ENCODE measurements at regions not wholly inside any gene's neighbourhood (a gene's known extent, or its start where the extent isn't known, plus 50 kb on each side); places are given as distances from the start of the nearest gene placed in this dataset.

DNA sequence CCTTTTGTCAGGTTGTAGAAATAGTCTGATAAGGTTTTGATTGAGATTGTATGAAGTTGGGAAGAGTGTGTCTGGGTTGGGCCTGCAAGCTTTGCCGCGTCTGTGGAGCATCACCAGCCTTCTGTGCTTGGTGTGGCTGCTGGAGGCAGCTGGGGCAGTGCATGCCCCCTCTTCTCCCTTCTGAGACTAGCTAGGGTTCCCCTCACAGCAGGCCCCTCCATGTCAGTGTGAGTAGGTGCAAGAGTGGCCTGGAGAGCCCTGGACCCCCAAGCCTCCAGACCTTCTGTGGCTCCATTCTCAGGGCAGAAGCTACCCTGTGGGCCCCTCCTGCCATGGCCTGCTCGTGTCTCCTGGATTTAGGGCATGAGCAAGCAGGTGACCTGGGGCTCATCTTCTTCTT, 914.2 kb downstream of the TBC1D22A start:
- TF ChIP-seq, protein P1, sequence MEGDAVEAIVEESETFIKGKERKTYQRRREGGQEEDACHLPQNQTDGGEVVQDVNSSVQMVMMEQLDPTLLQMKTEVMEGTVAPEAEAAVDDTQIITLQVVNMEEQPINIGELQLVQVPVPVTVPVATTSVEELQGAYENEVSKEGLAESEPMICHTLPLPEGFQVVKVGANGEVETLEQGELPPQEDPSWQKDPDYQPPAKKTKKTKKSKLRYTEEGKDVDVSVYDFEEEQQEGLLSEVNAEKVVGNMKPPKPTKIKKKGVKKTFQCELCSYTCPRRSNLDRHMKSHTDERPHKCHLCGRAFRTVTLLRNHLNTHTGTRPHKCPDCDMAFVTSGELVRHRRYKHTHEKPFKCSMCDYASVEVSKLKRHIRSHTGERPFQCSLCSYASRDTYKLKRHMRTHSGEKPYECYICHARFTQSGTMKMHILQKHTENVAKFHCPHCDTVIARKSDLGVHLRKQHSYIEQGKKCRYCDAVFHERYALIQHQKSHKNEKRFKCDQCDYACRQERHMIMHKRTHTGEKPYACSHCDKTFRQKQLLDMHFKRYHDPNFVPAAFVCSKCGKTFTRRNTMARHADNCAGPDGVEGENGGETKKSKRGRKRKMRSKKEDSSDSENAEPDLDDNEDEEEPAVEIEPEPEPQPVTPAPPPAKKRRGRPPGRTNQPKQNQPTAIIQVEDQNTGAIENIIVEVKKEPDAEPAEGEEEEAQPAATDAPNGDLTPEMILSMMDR (conservative IDR thresholded peaks at IDR 0.05; ENCODE audit: low read length), result no peak
- no peak for TF ChIP-seq EZH2phosphoT487 (IDR thresholded peaks at IDR 0.05; ENCODE audit: borderline replicate concordance)
